T47D (cell line): ENCODE measurements at regions not wholly inside any gene's neighbourhood (a gene's known extent, or its start where the extent isn't known, plus 50 kb on each side); places are given as distances from the start of the nearest gene placed in this dataset.
"Not testable (repeated sequence)": the region's sequence is repeated elsewhere in the genome, so short reads cannot be mapped to it uniquely, and the experiment has no call there.

Experiments
- DNase-seq, 2 experiments: peaks; one replicate each; pipeline versions ENCODE4 v3.0.0 to v3.0.0-alpha.2; 2011 to 2012; ENCODE audit warnings: low read depth in 1 of 2, low spot score in 1 of 2
- JUND ChIP-seq: IDR thresholded peaks from 2 replicates; pipeline ENCODE4 v1.6.1; 2012; ENCODE audit warnings: low read depth
- in situ Hi-C: cut with HindIII; loops from 2 replicates; pipeline ENCODE4 v1.10.0; 2016; ENCODE audit warnings: low sequenced_read_pairs, low pct_unique_long_range_greater_than_20kb

DNA sequence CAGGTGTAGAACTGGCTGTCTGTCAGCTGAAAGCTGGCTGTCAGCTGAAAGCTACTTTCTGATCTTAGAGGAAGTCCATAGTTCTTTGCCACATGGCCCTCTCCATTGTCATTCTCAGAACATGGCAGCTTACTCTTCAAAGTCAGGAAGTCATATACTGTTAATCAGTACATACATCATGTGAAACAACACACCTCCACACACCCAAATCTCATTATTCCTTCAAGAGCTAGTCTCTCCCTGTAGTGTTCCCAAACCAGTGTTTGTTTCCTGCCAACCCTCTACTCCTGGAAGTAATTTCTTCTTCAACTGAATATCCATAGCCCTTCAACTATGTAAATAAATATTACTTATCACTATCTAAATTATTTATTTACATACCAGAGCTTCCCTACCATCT is 58.9 kb downstream of the OR5AK2 start:
- TF ChIP-seq JUND = no peak
- no peak for DNase-seq
- in situ Hi-C loops = no loop called here

DNA sequence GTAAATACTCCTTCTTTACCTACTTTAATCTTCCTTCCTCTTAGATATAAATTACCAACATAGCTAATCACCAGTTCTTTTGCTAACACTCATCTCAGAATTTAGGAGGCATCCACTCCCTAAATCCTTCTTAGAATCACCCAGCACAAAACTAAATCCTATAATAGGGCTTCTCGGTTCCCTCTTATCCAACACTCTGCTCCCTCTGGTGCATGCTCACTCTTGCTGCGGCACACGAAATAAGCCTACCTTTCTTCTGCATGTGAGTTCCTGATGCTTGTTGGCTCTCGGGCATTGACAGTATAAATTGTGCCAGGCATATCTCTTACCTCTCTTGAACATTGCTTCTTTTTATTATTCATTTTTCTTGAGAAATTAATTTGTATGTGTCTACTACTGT is 61.0 kb downstream of the OR5AK2 start:
- in situ Hi-C loops = no loop called here
- no peak for DNase-seq
- no peak for TF ChIP-seq JUND

DNA sequence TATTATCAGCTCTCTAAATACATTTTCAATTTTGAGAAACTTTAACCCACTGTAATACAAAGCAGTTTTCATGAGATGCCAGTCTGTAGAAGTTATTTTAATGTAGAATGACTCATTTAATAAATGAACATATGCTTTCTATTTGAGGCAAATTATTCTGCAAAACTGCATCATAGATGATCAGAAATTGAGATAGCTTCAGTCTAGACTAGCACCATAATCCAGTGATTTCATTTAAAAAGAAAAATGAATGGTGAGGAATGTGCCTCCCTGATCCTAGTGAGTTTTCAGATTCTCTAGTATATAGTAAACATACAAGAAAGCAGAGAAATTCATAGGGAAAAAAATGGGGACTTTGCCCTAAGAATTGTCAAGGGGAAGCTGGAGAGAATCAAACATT is 66.1 kb downstream of the OR5AK2 start:
- DNase-seq = no peak
- no peak for TF ChIP-seq JUND
- in situ Hi-C loops = no loop called here

DNA sequence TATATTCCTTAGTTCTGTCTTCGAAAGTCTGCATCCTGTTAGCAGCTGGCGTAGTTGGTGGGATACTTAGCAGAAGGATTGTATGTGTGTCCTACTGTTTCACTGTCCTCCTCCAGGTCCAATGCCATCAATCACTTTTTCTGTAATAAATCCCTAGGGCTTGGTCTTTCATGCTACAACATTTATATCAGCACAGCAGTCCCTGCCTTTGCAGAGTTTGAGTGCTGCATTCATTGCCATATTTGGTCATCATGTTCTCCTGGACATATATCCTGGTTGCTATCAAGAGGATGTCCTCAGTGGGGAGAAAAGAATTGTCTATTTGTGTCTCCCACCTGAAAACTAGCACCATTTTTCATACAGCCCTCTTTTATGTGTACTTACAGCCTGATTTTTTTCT is 67.0 kb downstream of the OR5AK2 start:
- in situ Hi-C loops = no loop called here
- TF ChIP-seq JUND = no peak
- DNase-seq = no peak

DNA sequence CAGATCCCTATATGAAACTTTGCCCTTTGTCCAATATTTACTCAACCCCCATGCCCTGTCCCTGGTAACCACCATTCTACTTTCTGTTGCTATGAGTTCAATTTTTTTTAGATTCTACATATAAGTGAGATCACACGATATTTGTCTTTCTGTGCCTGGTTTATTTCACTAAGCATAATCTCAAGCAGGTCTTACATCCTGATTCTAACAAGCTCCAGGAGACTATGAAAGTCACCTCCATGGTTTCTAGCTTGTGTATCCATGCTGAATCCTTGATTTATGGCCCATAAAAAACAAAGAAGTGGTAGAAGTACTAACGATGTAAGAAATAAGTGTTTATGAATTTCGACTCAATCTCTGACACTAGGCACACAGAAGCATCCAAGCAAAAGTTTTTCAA is 68.0 kb downstream of the OR5AK2 start:
- TF ChIP-seq JUND = no peak
- DNase-seq = no peak
- in situ Hi-C loops = no loop called here

DNA sequence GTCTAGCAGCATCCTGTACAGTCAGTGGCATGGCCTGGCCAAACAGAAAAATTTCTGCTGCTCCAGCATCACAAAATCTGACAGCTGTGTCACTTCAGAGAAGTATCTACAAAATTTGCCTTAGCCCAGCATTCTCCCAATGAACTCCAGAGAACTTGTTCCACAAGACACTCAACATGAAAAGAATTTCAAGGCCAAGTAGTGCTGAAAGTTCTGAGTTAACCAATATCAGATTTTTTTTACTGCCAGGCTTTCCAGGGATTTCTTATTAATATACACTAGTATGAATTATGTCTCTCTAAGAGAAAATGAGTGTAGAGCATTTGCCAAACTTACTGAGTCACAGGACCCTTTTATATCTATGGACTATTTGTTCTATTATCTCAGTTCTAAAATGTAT is 68.8 kb downstream of the OR5AK2 start:
- TF ChIP-seq JUND = no peak

DNA sequence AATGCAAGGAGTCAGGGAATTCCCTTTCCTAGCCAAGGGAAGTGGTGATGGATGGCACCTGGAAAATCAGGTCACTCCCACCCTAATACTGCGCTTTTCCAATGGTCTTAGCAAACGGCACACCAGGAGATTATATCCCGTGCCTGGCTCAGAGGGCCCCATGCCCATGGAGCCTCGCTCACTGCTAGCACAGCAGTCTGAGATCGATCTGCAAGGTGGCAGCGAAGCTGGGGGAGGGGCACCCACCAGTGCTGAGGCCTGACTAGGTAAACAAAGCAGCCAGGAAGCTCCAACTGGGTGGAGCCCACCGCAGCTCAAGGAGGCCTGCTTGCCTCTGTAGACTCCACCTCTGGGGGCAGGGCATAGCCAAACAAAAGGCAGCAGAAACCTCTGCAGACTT is 74.2 kb downstream of the OR5AK2 start:
- in situ Hi-C loops, DNase-seq: not testable (repeated sequence)

More for the DNA sequence above, 68.8 kb downstream of the OR5AK2 start:
- in situ Hi-C loops = no loop called here
- DNase-seq = no peak

DNA sequence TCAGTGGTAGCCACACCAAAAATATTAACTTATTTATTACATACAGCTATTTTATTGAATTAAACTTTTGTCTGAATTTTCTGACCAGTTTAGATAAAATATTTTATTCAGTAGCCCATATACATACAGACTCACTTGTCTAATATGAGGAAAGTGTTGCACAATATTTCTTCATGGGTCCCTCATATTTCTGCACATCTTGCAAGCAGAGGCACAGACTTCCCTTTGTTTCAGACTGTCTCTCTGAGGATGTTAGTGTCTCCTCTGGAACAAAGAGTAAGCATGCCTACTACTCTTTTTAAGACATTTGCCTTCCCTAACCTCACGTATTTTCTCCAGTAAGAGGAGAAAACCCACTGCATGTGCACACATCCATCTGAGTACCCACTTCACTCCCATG is 81.2 kb downstream of the OR5AK2 start:
- in situ Hi-C loops = no loop called here
- DNase-seq = no peak
- no peak for TF ChIP-seq JUND

DNA sequence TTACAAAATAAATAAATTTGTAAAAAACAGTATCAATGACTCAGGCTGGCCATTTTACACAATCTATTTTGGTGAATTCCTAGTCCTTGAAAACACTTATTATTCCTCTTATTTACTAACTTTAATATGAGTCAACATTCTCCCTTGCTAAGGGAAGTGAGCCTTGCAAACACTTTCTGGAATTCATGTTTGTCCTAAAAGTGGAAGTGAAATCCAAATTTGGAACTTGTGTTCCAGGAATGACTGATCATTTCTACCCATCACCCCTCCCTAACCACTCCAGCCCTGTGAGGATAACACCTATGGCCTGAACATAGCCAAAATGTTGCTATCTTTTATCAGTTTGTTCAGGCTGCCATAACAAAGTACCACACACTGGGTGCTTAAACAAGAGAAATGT is 83.1 kb downstream of the OR5AK2 start:
- DNase-seq = no peak
- in situ Hi-C loops = no loop called here
- TF ChIP-seq JUND = no peak

DNA sequence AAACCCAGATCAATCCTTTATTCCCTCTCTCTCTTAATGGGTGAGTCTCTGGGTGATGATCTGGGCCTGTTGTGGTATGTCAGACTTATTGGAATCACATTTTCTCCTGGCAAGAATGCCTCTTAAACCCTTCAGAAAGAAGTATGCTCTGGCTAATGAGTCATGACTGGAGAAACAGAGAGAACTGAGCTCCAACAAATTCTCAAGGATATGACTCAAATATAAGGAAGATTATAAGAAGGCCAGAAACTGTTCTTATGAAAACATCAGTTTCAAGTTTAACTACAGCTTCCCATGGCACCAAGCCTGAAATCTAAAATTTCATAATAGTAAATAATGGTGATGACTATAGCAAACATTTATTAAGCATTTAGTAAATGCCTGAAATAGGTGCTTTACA is 83.9 kb downstream of the OR5AK2 start:
- in situ Hi-C loops = no loop called here
- TF ChIP-seq JUND = no peak
- no peak for DNase-seq

DNA sequence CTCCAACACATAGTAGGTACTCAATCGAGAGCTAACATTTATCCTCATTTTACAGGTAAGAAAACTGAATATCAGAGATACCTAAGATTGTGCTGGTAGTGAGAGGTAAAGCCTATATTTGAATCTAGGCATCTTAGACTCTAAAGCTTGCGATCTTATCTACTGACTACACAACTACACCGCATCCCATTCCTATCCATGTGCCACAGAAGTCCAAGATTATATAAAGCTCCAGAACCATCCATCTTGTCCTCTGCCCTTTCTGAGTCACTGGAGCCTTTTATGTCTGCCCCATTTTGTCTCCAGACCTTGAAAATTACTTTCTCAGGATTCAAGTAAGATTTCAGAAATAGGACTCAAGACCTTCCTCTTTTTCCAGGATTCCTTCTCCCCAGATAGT is 84.4 kb downstream of the OR5AK2 start:
- no peak for TF ChIP-seq JUND
- no peak for DNase-seq
- in situ Hi-C loops = no loop called here

DNA sequence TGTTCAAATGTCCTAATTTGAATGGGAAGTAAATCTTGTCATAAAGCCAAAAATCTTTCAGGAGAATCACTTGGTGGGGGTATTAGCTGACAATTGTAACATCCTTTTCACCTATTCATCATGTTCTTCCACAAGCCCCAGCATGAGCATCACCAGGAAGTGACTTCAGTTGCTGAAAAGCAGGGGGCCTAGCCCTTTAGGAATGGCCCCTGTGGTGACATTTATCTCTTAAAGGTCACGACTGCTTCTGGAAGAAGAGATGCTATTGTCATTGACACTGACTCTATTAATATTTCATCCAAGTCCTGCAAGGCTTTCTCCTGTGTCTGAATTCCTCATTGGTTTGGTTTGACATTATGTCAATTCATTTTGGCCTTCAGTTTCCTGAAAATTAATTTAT is 92.6 kb downstream of the OR5AK2 start:
- in situ Hi-C loops = no loop called here
- no peak for DNase-seq
- TF ChIP-seq JUND = no peak

DNA sequence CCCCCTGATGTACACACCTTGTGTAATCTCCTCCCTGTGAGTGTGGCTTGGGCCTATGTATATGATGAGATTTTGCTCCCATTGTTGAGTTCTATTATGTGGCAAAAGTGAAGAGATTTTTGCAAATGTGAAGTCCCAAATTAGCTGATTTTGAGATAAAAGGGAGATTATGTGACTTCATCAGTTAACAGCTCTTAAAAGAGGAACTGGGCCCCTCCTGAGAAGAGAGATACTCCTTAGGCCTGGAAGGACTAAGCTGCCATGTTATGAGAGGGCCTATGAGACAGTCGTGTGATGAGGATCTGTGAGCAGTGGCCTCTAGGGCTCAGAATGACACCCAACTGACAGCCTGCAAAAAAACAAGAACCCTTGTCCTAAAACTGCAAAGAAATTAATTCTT is 93.4 kb downstream of the OR5AK2 start:
- in situ Hi-C loops = no loop called here
- no peak for DNase-seq
- no peak for TF ChIP-seq JUND

DNA sequence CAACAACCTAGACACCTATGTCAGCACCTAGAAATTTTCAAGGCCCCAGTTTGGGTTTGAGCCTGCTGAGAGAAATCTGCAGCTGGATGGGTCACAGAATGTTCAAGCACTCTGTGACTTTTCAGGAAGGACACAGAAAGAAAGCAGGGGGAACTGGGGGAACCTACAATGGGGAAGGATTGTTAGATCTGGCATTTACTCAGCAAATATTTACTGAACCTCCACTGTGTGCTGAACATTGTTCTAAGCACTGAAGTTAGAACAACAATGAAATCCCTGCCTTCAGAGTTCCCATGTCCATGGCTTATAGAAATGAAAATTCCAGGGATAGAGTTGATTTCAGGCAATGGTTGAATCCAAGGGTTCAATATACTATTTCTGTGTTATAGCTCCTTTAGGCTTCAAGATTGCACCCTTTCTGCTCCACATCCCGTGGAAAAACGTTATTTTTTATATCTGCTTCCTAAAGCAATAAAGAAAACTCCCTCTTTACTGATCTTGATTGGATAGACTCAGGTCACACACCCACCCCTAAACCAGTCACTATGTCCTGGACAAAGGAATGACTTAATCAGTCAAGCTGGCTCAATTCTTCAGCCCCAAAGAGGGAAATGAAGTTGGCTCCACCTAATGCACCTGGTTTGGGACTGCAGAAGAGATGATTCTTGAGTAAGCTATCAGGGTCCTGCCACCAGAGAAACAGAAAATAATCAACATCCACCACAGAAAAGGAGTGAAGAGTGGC is 95.1 kb downstream of the OR5AK2 start:
- DNase-seq = no peak
- no peak for TF ChIP-seq JUND
- in situ Hi-C loops = no loop called here
